Amygdala (tissue), 56 donors: ENCODE measurements at regions not wholly inside any gene's neighbourhood (a gene's known extent, or its start where the extent isn't known, plus 50 kb on each side); places are given as distances from the start of the nearest gene placed in this dataset.

Experiments
- DNase-seq, 56 donors: peaks; one replicate each; lab custom pipeline; 2025; lab: John Stamatoyannopoulos, UW

- no peak for DNase-seq
Observed at GRCh38 chr2:239768907-239769553, 256.1 kb downstream of the NDUFA10 start.

GRCh38 chr2:239768031-239768790 is 256.9 kb downstream of the NDUFA10 start:
- DNase-seq, result no peak

GRCh38 chr2:239767021-239767905 is 257.9 kb downstream of the NDUFA10 start:
- no peak for DNase-seq

- no peak for DNase-seq
Observed at GRCh38 chr2:239765911-239766310, 259.2 kb downstream of the NDUFA10 start.

- DNase-seq, result no peak
Observed at GRCh38 chr2:239765076-239765845, 259.9 kb downstream of the NDUFA10 start.

GRCh38 chr2:239763433-239764097 is 261.6 kb downstream of the NDUFA10 start:
- DNase-seq, result peak in 6 of 56 donors; percentile 20 to 42 (median 28)

GRCh38 chr2:239762655-239763269 is 262.4 kb downstream of the NDUFA10 start:
- DNase-seq, result peak in 5 of 56 donors; percentile 13 to 36 (median 20)

- DNase-seq, result no peak
Observed at GRCh38 chr2:239762106-239762505, 263.0 kb downstream of the NDUFA10 start.

- no peak for DNase-seq
Observed at GRCh38 chr2:239760596-239760995, 264.5 kb downstream of the NDUFA10 start.

- DNase-seq, result no peak
Observed at GRCh38 chr2:239758279-239758877, 266.8 kb downstream of the NDUFA10 start.

- DNase-seq, result peak in 14 of 56 donors; percentile 14 to 73 (median 36)
Observed at GRCh38 chr2:239756790-239757760, 268.1 kb downstream of the NDUFA10 start.

GRCh38 chr2:239756031-239756789 is 268.9 kb downstream of the NDUFA10 start:
- DNase-seq, result peak in 1 of 56 donors; percentile 33

GRCh38 chr2:239753401-239753837 is 271.7 kb downstream of the NDUFA10 start:
- DNase-seq, result no peak

- no peak for DNase-seq
Observed at GRCh38 chr2:239752951-239753350, 272.2 kb downstream of the NDUFA10 start.

GRCh38 chr2:239751679-239752355 is 273.3 kb downstream of the NDUFA10 start:
- peak in 1 of 56 donors; percentile 19 for DNase-seq
